IPS-NIHi7 (cell line): ENCODE measurements at regions not wholly inside any gene's neighbourhood (a gene's known extent, or its start where the extent isn't known, plus 50 kb on each side); places are given as distances from the start of the nearest gene placed in this dataset.

Source experiments
- DNase-seq: peaks from one replicate; pipeline ENCODE4 v3.0.0; 2012; ENCODE audit warnings: mixed read lengths; ENCODE audit errors: extremely low spot score

DNA sequence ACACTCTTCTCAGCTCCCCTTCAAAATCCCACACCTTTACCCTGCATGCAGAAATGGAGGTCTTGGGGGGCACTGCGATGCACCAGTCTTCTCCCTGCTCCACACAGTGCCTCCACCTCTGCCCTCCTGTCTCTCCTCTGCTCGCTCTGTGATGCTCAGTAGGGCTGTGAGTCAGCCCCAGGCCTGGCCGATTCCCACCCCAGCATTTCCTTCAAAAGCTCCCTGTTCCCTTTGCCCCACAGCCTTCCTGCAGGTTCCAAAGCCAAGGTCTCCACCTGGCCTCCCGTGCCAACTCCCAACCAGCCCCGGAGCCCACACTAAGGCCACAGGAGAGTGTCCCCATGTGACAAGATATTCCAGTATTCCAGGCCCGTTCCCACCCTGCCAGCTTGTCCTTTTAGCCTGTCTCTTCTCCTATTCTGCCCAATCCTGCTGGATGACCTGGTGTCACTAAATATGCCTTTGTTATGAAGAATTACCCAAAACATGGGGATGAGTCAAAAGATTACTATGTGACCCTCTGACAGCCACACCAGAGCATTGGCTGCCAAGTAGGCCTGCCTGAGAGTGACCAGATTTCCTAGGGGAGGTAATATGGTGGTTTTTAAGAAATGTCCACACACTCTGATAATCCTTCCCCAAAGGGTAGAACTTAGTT is 118.9 kb upstream of the NXT1 start:
- DNase-seq = no peak

GRCh38 chr20:23230766-23231385 is 119.7 kb upstream of the NXT1 start:
- DNase-seq = no peak

GRCh38 chr20:23229989-23230388 is 120.6 kb upstream of the NXT1 start:
- no peak for DNase-seq

DNA sequence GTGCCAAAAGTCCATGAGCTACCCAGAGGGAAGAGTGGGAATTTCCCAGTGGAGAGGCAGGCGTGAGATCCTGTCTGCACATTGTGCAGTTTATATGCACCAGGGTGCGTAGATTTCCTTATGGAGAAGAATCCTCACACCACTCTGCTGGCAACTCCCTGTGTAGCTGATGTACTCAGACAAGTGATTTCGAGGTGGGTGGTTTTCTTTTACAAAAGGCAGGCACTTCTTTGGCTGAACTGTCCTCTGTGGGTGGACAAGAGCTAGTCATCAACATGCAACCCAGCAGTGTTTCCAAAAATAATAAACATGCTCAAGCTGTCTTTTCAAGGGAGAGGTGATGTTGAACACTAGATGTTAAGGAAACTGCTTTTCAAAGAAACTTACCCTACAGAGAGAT is 121.7 kb upstream of the NXT1 start:
- no peak for DNase-seq

DNA sequence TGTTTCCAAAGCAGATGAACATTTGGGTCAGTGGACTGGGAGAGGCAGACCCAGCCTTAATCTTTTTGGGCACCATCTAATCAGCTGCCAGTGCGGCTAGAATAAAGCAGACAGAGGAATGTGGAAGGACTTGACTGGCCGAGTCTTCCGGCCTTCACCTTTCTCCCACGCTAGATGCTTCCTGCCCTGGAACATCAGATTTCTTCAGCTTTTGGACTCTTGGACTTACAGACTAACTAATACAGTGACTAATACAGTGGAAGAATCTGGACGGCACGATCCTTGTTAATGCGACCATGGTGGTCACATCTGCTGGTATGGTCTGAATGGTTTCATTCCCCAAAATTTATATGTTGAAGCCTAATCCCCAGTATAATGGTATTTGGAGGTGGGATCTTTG is 122.6 kb upstream of the NXT1 start:
- DNase-seq = no peak

DNA sequence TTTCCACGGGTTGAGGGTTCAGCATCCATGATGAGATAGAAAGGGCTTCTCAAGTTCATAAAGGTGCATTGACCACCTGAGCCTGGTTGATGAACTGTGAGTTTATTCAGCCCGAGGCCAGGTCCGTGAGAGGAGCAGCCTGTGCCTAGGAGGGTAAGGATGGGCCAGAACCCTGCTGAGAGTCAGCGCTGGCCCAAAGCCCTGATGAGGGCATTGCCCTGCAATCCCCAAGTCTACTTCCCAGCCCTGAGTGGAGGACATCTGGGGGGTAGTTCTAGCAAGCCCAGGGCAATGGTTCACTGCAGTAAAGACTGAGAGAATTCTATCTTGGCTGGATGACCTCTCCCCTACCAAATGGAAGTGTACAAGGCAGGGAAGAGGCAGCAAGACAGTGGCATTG is 123.3 kb upstream of the NXT1 start:
- no peak for DNase-seq

GRCh38 chr20:23226612-23227265 is 123.9 kb upstream of the NXT1 start:
- peak; percentile 33 for DNase-seq

DNA sequence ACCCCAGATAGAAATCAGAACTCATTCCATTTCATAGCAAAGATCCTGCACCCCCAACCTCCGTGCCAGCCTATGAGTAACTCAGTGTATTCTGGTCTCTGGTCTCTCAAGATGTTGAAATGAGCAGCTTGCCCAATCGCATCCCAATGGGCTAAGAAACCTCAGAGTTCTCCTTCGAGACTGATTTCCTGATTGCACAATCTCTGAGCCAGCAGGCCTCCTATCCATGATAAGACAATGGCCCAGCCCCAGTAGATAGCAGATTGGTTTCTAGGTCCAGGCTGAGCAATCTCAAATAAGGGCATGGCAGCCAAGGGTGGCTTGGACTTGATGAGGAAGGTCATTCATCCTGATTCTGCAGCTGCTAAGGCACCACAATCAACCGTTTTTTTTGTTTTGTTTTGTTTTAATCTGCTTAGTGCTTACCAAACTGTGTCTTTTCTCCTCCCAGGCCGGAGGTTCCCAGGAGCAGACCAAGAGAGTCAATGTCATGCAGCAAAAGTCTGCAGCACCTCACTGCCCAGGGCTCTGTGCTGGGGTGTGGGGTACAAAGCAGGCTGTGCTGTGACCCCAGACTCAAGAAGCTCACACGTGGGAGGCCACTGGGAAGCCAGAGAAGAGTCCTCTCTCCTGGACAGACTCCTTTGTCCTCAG is 125.1 kb upstream of the NXT1 start:
- DNase-seq = no peak

- no peak for DNase-seq
These were observed 125.8 kb upstream of the NXT1 start for GRCh38 chr20:23224806-23225205.

- no peak for DNase-seq
These were observed 126.5 kb upstream of the NXT1 start for GRCh38 chr20:23223908-23224580.

DNA sequence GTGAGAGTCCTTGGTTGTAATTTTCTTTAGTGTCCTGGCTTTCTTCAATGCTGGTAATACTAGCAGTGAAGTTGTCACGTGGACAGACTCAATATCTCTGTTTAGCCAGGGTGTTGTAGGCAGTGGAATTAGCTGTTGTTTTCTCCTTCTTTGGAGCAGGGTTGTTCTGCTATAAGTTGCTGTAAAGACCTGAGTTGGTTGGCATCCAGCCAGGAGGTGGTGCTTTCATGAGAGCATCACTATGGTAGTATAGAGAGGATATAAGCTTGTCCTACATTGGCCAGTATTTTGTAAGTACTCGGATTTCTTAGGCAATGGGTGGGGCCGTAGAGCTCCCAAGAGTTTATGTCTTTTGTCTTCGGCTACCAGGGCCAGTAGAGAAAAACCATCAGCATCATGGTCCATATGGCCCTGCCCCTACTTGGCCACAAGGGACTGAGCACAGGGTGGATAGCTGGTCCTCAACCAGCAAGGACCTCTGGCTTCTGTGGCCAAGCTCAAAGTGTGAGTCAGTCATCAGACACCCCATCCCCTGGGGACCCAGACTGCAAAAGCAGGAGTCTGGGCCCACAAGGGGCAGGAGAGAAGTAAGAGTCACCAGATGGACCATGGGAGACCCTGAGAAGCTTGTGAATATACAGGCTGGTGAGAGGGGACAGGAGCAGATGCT is 127.9 kb upstream of the NXT1 start:
- no peak for DNase-seq

- DNase-seq = no peak
These were observed 130.9 kb upstream of the CD93 start for GRCh38 chr20:23217023-23217422.

DNA sequence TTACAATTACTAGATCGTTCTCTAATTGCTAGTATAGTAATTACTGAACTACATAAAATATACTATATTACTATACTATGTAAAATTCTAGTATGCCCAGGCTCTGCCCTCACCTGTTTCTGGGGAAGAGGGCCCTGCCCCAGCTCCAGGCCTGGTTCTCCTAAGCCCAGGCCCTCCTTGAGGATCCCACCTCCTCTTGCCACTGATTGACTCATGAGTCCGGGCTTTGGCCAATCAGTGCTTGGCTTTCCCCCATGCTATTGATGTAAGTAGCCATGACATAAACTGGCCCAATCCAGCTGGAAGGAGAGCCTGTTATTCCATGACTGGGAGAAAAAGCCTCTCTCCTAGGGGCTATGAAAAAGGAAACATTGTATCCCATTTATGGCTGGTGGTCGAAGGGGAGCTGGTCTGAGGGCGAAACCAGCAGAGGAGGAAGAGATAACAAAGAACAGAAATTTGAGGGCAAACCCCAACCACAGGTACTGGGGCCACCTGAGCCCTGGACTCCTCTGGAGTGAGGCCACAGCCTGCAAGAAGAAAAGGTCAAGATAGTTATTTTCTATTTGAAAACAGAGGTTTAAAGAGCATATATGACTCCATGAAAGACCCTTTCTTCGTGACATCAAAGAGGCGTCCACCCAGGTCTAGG is 129.3 kb upstream of the CD93 start:
- no peak for DNase-seq

GRCh38 chr20:23214903-23215302 is 128.8 kb upstream of the CD93 start:
- DNase-seq = no peak

DNA sequence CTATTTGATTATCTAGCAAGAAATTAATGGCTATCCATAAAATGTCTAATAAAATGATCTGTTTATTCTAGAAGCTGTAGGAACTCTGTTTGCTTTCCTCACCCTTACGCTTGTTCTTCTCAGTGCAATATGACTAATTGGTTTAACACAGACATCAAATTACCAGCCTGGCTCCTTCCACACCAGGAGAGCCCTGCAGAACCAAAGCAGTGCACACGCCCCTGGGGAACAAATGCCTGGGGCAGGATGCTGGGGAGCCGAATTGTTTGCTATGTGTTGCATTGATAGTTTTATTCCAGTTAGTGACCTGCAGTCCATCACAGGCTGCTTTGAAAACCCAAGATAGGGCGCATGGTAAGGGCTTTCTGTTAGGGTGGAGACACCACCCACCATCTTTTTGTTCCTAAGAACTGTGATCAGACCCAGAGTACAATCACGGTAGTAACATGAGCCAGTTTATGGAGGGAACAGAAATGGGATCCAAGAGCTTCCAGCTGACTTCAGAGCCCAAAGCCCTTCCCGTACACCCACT is 126.4 kb upstream of the CD93 start:
- DNase-seq = no peak

DNA sequence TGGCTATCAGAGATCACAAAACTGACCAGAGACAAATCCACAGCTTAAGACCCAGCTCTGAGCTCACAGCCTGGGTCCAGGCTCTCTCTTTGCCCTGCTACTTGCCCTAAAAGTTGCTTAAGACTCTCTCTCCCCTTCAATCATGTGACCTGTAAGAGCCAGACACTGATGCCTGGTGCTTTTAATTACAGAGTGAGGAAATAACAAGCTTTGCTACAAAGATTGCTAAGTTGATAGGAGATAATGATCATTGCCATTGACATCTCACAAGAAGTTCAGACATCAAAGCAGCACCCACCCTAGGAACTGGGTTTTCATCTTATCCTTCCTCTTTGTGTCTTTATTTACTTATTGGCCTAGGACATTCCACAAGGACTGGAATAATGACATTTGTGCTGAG is 125.9 kb upstream of the CD93 start:
- no peak for DNase-seq

GRCh38 chr20:23211164-23211563 is 125.0 kb upstream of the CD93 start:
- no peak for DNase-seq

GRCh38 chr20:23207826-23208540 is 121.9 kb upstream of the CD93 start:
- peak; percentile 3 for DNase-seq

DNA sequence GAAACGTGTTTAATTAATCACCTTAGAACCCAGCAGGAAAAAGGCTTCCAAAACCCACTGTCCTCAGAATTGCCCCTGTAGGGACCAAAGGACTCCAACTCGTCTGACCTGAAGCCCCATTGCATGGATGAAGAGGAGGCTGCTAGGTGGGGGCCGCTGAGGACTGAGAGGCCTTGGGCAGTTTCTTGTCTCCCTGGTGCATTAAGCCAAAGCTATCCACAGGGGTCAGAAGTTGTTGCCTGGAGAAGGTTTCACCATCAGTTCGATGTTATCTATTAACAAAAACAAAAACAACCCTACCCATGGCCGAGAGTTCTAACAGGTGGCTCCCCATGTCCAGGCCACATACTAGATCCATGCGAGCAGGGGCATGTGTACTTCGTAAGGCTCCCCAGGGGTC is 120.9 kb upstream of the CD93 start:
- DNase-seq = peak; percentile 3

- peak; percentile 2 for DNase-seq
These were observed 119.9 kb upstream of the CD93 start for GRCh38 chr20:23206061-23206460.
